Chondrocyte (in vitro differentiated cells): ENCODE measurements at regions not wholly inside any gene's neighbourhood (a gene's known extent, or its start where the extent isn't known, plus 50 kb on each side); places are given as distances from the start of the nearest gene placed in this dataset.

Experiments
- DNase-seq: peaks from one replicate; pipeline ENCODE4 v3.0.0; 2021; ENCODE audit warnings: mixed read lengths, low spot score
- H3K27ac Mint-ChIP-seq: one replicate; pipeline ENCODE4 v1.8.0; 2021; ENCODE audit warnings: mild to moderate bottlenecking, moderate library complexity, mixed read lengths; ENCODE audit not compliant: unreplicated experiment
- H3K27me3 Mint-ChIP-seq: 2 replicates; pipeline ENCODE4 v1.8.0; 2021; ENCODE audit warnings: low read depth, mixed read lengths
- H3K36me3 Mint-ChIP-seq: 2 replicates; pipeline ENCODE4 v1.8.0; 2021; ENCODE audit warnings: low read depth, mixed read lengths
- H3K4me1 Mint-ChIP-seq: 2 replicates; pipeline ENCODE4 v1.8.0; 2021; ENCODE audit warnings: low read depth, mild to moderate bottlenecking, mixed read lengths
- H3K4me3 Mint-ChIP-seq: one replicate; pipeline ENCODE4 v1.8.0; 2021; ENCODE audit warnings: mild to moderate bottlenecking, moderate library complexity, mixed read lengths; ENCODE audit not compliant: unreplicated experiment
- H3K9me3 Mint-ChIP-seq: 2 replicates; pipeline ENCODE4 v1.8.0; 2021; ENCODE audit warnings: low read depth, mixed read lengths
- CTCF ChIP-seq: fragments of 200-600 bp; sonication (generic); IDR thresholded peaks from 2 replicates; pipeline ENCODE4 v1.5.0; 2021; ENCODE audit warnings: antibody characterized with exemption, mild to moderate bottlenecking, moderate library complexity

DNA sequence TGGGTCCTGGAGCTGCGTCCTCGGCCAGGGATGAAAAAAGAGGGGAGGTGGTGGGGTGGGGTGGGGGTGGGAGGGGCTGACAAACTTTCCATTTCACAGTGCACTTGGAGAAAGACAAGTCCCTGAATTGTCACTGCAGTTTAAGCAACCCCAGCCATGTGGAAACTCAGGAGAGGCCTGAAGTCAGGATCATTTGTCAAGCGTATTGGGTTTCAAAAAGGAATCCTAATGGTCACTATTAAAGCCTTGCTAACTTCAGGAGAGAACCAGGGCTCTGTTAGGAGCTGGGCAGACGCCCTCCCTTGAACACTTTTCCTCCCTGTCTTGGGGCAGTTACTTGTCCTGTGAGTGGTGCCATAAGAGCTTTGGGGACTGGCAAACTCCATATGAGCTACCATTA is 159.9 kb downstream of the FNDC1 start:
- no peak overlapping the region for H3K27ac Mint-ChIP-seq
- peaks cover 2% of the 10 kb centered on the region for H3K36me3 Mint-ChIP-seq
- H3K27me3 Mint-ChIP-seq = peaks cover 3% of the 10 kb centered on the region
- TF ChIP-seq CTCF = no peak
- peaks cover 13% of the 10 kb centered on the region for H3K9me3 Mint-ChIP-seq
- no peak overlapping the region for H3K4me3 Mint-ChIP-seq
- DNase-seq = no peak
- H3K4me1 Mint-ChIP-seq = no peaks in the 10 kb centered on the region

- Mint-ChIP-seq H3K4me1 (no peaks in the 10 kb centered on the region), H3K9me3 (peaks cover 4% of the 10 kb centered on the region), H3K4me3 (no peak overlapping the region), H3K27ac (no peak overlapping the region), H3K36me3 (no peaks in the 10 kb centered on the region), H3K27me3 (peaks cover 3% of the 10 kb centered on the region)
- no peak for DNase-seq
- TF ChIP-seq CTCF = no peak
These were observed 158.9 kb downstream of the FNDC1 start for GRCh38 chr6:159328052-159328451.

GRCh38 chr6:159325476-159325875 is 156.3 kb downstream of the FNDC1 start:
- no peaks in the 10 kb centered on the region for H3K4me1 Mint-ChIP-seq
- no peak overlapping the region for H3K4me3 Mint-ChIP-seq
- H3K27ac Mint-ChIP-seq = no peak overlapping the region
- no peak for TF ChIP-seq CTCF
- H3K9me3 Mint-ChIP-seq = peaks cover 4% of the 10 kb centered on the region
- DNase-seq = no peak
- peaks cover 3% of the 10 kb centered on the region for H3K27me3 Mint-ChIP-seq
- H3K36me3 Mint-ChIP-seq = no peaks in the 10 kb centered on the region

DNA sequence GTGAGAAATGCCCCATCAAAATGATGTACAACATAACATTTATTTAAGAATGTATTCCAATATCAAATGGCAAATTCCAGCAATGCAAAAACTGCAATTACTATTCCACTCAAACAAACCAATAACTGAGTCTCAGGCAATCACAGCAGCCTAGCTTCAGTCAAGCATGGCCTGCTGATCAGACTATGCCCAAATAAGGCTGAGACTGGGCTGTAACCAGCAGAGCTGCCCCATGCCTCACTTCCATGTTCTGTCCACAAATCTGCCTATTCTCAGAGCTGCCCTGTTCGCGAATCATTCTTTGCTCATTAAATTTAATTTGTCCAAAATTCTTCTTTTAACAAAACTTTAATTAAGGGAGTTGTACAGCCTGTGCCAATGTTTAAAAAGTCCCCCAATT is 155.4 kb downstream of the FNDC1 start:
- no peak overlapping the region for H3K4me3 Mint-ChIP-seq
- H3K4me1 Mint-ChIP-seq = no peaks in the 10 kb centered on the region
- H3K27me3 Mint-ChIP-seq = peaks cover 10% of the 10 kb centered on the region
- H3K36me3 Mint-ChIP-seq = no peaks in the 10 kb centered on the region
- H3K9me3 Mint-ChIP-seq = peaks cover 4% of the 10 kb centered on the region
- TF ChIP-seq CTCF = no peak
- no peak overlapping the region for H3K27ac Mint-ChIP-seq
- DNase-seq = no peak
